ENCODE measurements at regions not wholly inside any gene's neighbourhood (a gene's known extent, or its start where the extent isn't known, plus 50 kb on each side); places are given as distances from the start of the nearest gene placed in this dataset.

DNA sequence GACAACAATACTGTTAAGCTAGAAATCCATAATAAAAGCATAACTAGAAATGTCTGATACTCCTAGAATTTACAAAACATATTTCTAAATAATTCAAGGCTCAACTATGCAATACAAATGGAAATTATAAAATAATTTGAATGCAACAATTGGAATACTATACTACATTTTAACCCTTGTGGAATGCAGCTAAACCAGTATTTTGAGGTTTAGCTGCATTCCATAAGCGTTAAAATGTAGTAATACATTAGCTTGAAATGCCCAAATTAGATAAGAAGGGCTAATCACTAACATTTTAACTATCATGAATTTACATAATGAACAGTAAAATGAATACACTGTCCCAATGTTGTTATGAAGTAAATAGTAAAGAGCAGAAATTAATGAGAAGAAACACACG is 617.2 kb upstream of the CHORDC1 start:
- no peak overlapping the region for H3K4me2 ChIP-seq
- H3K27me3 ChIP-seq (ENCODE audit: insufficient read depth, low read depth) = no peaks in the 10 kb centered on the region
- H4K20me1 ChIP-seq (ENCODE audit: insufficient read depth) = no peaks in the 10 kb centered on the region
- H3K27ac ChIP-seq = no peak overlapping the region
- H2AFZ ChIP-seq (ENCODE audit: low read depth) = no peak overlapping the region
- no peak overlapping the region for H3K4me3 ChIP-seq (IDR thresholded peaks at IDR 0.05; ENCODE audit: insufficient read depth, low read depth, low read length)
- TF ChIP-seq, protein P1, sequence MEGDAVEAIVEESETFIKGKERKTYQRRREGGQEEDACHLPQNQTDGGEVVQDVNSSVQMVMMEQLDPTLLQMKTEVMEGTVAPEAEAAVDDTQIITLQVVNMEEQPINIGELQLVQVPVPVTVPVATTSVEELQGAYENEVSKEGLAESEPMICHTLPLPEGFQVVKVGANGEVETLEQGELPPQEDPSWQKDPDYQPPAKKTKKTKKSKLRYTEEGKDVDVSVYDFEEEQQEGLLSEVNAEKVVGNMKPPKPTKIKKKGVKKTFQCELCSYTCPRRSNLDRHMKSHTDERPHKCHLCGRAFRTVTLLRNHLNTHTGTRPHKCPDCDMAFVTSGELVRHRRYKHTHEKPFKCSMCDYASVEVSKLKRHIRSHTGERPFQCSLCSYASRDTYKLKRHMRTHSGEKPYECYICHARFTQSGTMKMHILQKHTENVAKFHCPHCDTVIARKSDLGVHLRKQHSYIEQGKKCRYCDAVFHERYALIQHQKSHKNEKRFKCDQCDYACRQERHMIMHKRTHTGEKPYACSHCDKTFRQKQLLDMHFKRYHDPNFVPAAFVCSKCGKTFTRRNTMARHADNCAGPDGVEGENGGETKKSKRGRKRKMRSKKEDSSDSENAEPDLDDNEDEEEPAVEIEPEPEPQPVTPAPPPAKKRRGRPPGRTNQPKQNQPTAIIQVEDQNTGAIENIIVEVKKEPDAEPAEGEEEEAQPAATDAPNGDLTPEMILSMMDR (conservative IDR thresholded peaks at IDR 0.05; ENCODE audit: low read depth, low read length) = no peak
- H3K36me3 ChIP-seq (ENCODE audit: insufficient read depth) = no peaks in the 10 kb centered on the region
- H3K4me1 ChIP-seq (ENCODE audit: low read depth, poor library complexity, severe bottlenecking) = no peaks in the 10 kb centered on the region
- H3K79me2 ChIP-seq (ENCODE audit: insufficient read depth, low read depth) = no peaks in the 10 kb centered on the region
- no peak overlapping the region for H3K9ac ChIP-seq

DNA sequence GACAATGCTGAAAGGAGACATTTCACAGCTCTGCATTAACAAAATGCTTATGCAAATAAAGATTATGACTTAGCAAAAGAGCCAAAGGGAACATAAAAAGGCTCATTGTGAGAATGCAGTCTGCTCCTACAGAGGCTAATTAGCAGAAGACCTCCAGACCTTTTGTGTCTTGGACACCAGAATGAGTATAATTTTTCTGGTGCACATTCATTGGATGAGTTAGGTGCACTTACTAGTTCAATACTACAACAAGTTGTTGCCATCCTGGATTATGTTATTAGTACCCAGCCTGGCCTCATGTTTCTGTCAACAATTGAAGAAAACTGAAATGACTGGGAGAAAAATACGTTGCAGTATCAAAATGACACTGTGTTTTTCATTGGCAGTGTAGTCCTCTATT is 613.2 kb upstream of the CHORDC1 start:
- no peaks in the 10 kb centered on the region for H3K79me2 ChIP-seq (ENCODE audit: insufficient read depth, low read depth)
- no peak overlapping the region for H3K27ac ChIP-seq
- no peaks in the 10 kb centered on the region for H3K27me3 ChIP-seq (ENCODE audit: insufficient read depth, low read depth)
- H3K9ac ChIP-seq = no peak overlapping the region
- no peak overlapping the region for H3K4me3 ChIP-seq (IDR thresholded peaks at IDR 0.05; ENCODE audit: insufficient read depth, low read depth, low read length)
- H2AFZ ChIP-seq (ENCODE audit: low read depth) = no peak overlapping the region
- TF ChIP-seq, protein P1 (conservative IDR thresholded peaks at IDR 0.05; ENCODE audit: low read depth, low read length) = no peak
- no peak overlapping the region for H3K4me2 ChIP-seq
- H3K4me1 ChIP-seq (ENCODE audit: low read depth, poor library complexity, severe bottlenecking) = no peaks in the 10 kb centered on the region
- no peaks in the 10 kb centered on the region for H3K36me3 ChIP-seq (ENCODE audit: insufficient read depth)
- no peaks in the 10 kb centered on the region for H4K20me1 ChIP-seq (ENCODE audit: insufficient read depth)

DNA sequence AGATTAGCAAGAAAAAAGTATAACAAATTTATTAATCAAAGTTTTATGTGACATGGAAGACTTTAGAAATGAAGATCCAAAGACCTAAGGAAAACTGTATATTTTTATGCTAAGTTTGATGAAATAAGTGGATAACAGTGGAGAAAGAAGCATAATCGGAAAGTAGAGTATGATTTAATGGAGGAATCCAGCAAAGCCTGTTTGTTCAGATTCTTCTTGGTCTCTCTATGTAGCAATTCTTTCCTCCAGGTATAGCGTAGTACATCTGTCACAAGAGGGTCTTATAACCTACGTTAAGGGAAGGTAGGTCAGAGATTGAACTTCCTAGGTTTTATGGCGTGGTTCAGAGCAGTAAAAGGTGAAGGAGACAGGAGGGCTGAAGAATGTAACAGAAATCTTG is 600.6 kb upstream of the CHORDC1 start:
- Histone ChIP-seq H3K9ac (no peak overlapping the region), H3K79me2 (ENCODE audit: insufficient read depth, low read depth) (no peaks in the 10 kb centered on the region), H3K4me3 (IDR thresholded peaks at IDR 0.05; ENCODE audit: insufficient read depth, low read depth, low read length) (no peak overlapping the region), H3K27me3 (ENCODE audit: insufficient read depth, low read depth) (no peaks in the 10 kb centered on the region), H3K27ac (no peak overlapping the region), H2AFZ (ENCODE audit: low read depth) (no peak overlapping the region), H4K20me1 (ENCODE audit: insufficient read depth) (no peaks in the 10 kb centered on the region), H3K36me3 (ENCODE audit: insufficient read depth) (no peaks in the 10 kb centered on the region), H3K4me1 (ENCODE audit: low read depth, poor library complexity, severe bottlenecking) (no peaks in the 10 kb centered on the region), H3K4me2 (no peak overlapping the region)
- TF ChIP-seq, protein P1 (conservative IDR thresholded peaks at IDR 0.05; ENCODE audit: low read depth, low read length) = no peak

DNA sequence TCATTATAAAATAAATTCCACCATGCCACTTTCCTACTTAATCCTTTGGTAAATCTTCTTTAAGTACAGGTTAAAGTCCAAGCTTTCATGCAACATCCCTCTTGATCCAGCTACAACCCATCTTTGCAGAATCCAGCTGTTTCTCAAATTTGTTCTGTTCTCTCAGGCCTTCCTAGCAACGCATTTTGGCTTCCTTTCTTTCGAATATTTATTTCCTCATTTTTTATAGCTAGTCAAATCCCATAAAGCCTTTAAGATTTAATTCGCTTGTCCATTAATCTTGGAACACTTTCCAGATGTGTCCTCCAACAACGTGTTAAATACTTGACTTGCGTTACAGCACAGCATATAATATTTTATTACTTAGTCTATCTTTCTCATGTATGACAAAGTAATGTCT is 600.1 kb upstream of the CHORDC1 start:
- Histone ChIP-seq H3K79me2 (ENCODE audit: insufficient read depth, low read depth) (no peaks in the 10 kb centered on the region), H3K4me1 (ENCODE audit: low read depth, poor library complexity, severe bottlenecking) (no peaks in the 10 kb centered on the region), H3K36me3 (ENCODE audit: insufficient read depth) (no peaks in the 10 kb centered on the region), H4K20me1 (ENCODE audit: insufficient read depth) (no peaks in the 10 kb centered on the region), H3K4me2 (no peak overlapping the region), H2AFZ (ENCODE audit: low read depth) (no peak overlapping the region), H3K4me3 (IDR thresholded peaks at IDR 0.05; ENCODE audit: insufficient read depth, low read depth, low read length) (no peak overlapping the region), H3K27me3 (ENCODE audit: insufficient read depth, low read depth) (no peaks in the 10 kb centered on the region), H3K27ac (no peak overlapping the region), H3K9ac (no peak overlapping the region)
- TF ChIP-seq, protein P1 (conservative IDR thresholded peaks at IDR 0.05; ENCODE audit: low read depth, low read length) = no peak
